ENCODE measurements at regions not wholly inside any gene's neighbourhood (a gene's known extent, or its start where the extent isn't known, plus 50 kb on each side); places are given as distances from the start of the nearest gene placed in this dataset.
"Not testable (repeated sequence)": the region's sequence is repeated elsewhere in the genome, so short reads cannot be mapped to it uniquely, and the experiment has no call there.

DNA sequence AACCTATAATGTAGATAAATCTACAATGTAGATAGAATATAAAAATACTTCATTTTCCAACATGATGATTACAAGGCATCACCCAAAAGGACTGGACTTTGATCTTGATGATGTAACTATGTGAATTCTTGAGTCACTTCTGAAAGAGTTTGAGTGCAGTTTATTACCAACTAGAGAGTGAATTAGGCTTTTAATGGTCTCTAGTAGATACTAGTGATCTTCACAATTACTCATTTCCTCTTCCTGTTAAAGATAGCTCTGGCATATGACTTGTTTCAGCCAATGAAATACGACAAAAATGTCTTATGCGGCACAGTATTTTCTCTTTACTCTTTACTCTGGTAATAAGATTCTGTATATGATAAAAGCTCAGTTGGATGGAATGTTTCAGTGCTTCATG is 1588.1 kb upstream of the B3GALT2 start:
- no peak for DNase-seq

DNA sequence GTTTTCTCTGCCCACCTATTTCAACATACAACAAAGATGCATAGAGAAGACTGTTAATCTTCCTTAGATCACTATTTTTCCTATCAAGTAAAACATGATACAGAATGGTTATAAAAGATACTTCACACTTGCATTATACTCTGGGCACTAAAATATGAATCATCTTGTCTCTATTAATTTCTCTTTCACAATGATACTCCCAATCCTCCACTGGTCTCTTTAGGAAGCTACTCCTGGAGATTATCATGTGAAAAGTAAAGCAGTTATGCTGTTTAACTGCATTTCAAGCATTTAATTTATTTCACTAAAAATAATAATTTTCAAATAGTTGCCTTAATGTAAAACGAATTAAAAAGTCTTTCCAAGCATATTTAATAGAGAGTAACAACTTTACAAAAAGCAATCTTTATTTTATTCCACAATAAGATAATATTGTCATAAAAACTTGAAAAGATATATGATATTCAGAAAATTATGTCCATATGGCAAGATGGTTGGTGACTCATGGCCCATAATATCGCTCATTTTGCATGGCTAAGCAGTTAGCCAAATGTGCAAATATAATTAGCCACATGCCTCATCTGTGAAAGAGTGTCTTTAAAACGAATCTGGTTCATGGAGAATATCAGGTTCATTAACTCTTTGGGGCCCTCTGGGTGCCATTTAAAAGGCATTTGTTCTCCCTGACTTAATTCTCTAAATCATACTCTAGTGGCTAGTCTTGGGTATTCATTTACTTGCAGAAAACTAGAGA is 1569.0 kb upstream of the B3GALT2 start:
- peak; percentile 84 to 96 for DNase-seq

- DNase-seq: not testable (repeated sequence)
Measured at GRCh38 chr1:194738843-194739242, 1552.4 kb upstream of the B3GALT2 start.

GRCh38 chr1:194734970-194735369 is 1548.6 kb upstream of the B3GALT2 start:
- peak; percentile 48 to 89 for DNase-seq

DNA sequence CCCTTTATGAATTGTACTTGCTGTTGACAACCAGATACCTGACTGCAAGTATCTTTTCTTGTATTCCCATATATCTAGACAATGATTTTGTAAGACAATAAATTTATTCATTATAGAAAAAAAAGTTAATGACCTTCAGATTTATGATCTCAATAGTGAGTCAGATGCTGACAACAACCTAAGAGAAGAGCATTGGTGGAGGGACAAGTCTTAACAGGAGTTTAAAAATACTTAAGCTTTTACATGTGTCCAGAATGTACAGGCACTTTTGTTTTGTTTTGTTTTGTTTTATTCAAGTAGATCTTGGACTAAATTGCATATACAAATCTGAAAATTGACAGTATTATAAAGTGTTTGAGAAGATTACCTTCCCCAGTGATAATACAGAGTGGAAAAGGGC is 1544.6 kb upstream of the B3GALT2 start:
- no peak for DNase-seq

GRCh38 chr1:194730304-194730703 is 1543.9 kb upstream of the B3GALT2 start:
- DNase-seq: no peak

- no peak for DNase-seq
Measured at GRCh38 chr1:194723067-194723466, 1536.7 kb upstream of the B3GALT2 start.

- no peak for DNase-seq
Measured at GRCh38 chr1:194717941-194718340, 1531.5 kb upstream of the B3GALT2 start.

GRCh38 chr1:194717334-194717733 is 1530.9 kb upstream of the B3GALT2 start:
- no peak for DNase-seq

DNA sequence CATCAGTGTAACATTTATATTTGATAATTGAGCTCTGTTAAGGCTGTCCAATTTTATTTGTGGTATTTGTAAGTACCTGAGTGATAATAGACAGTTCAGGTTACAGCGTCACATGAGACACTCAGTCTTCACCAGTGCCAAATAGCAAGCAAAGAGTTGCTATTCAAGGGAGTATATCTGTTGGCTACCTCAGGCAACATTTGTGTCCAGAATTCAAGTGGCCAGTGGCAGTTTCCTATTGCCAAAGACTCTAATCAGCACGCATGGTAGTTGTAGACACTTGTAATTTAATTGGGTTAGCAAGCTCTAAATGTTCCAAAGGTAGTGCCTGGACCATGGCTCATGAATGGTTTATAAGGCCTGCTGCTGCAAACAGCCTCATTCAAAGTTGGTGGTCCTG is 1524.3 kb upstream of the B3GALT2 start:
- no peak for DNase-seq

DNA sequence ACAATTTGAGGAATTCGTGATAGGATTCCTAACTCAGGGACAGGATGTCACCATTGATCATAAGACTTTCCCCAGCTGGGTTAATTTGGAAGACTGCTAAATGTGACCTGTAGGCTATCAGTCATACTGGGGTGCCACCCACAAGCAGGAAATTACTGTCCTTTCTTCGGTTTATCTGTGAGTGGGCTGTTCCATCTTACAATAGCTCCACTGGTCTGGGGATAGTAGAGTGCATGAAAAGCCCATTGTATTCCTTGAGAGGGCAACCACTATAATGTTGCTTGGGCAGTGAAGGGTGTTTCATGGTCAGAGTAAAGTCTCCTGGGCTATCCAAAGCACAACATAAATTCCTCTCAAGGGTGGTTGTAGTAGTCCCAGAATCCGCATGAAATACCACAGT is 1523.0 kb upstream of the B3GALT2 start:
- no peak for DNase-seq

DNA sequence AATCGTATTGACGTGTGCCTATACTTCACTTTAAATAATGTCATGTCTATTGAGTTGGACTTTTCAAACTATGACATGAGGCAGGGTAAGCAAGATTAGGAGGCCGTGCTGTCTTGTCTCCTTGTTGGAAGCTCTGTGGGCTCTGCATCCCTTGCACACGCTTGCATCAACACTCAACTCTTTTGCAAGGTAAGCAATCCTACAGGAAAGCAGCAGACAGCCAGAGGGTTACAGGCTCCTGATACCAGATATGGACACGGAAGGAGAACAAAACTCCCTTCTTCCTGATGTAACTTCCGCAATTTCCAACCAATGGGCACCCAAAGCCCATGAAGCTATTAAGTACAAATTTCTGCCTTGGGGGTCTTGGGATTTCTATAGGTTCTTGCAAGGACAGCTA is 1520.7 kb upstream of the B3GALT2 start:
- no peak for DNase-seq

- no peak for DNase-seq
Measured at GRCh38 chr1:194705123-194705854, 1518.9 kb upstream of the B3GALT2 start.

- peak; percentile 8 to 53 for DNase-seq
Measured at GRCh38 chr1:194698908-194699318, 1512.5 kb upstream of the B3GALT2 start.

GRCh38 chr1:194693244-194693643 is 1506.8 kb upstream of the B3GALT2 start:
- no peak for DNase-seq

GRCh38 chr1:194684636-194685035 is 1498.2 kb upstream of the B3GALT2 start:
- no peak for DNase-seq

GRCh38 chr1:194658090-194658439 is 1471.7 kb upstream of the B3GALT2 start:
- no peak for DNase-seq

GRCh38 chr1:194654956-194655355 is 1468.5 kb upstream of the B3GALT2 start:
- DNase-seq: no peak

DNA sequence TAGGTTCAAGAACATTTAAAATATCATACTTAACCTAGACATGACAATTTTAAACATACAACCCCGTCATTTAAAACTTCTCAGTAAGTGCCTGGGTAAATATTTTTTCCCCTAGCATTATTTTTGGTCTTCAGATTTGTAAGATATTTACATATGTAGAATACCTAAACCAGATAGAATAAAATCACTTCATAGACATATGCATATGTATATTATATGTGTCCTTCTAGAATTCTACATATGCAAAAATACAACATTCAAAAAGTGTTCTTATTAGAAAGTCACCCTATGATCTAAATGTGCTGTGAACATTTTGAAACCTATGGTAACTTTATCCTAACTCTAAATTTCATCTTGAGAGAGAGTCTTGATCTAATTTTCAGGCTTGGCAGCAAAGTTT is 1467.0 kb upstream of the B3GALT2 start:
- DNase-seq: no peak

- no peak for DNase-seq
Measured at GRCh38 chr1:194647118-194647517, 1460.7 kb upstream of the B3GALT2 start.

- DNase-seq: no peak
Measured at GRCh38 chr1:194644528-194644927, 1458.1 kb upstream of the B3GALT2 start.

- no peak for DNase-seq
Measured at GRCh38 chr1:194640322-194640721, 1453.9 kb upstream of the B3GALT2 start.

- no peak for DNase-seq
Measured at GRCh38 chr1:194629011-194629410, 1442.6 kb upstream of the B3GALT2 start.

DNA sequence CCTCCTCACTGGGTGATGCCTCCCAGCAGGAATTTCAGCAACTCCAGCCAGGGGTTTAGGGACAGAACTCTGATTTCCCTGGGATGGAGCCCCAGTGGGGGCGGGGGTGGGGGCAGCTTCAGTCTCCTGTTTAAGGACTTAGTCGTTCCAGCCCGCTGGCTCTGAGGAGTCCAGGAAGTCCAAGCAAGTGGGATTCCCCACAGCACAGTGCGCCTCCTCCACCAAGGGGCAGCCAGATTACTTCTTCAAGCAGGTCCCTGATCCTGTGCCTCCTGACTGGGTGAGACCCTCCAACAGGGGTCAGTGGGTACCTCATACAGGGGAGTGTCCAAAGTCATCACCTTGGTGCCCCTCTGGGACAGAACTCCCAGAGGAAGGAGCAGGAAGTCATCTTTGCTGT is 1438.4 kb upstream of the B3GALT2 start:
- no peak for DNase-seq

GRCh38 chr1:194618101-194618500 is 1431.7 kb upstream of the B3GALT2 start:
- no peak for DNase-seq
